HCT116 (cell line): ENCODE measurements at regions not wholly inside any gene's neighbourhood (a gene's known extent, or its start where the extent isn't known, plus 50 kb on each side); places are given as distances from the start of the nearest gene placed in this dataset.

Experiments
- ATAC-seq: fragments of 200-7000 bp; cut with Tn5 transposase; 2 replicates; pipeline ENCODE4 v1.9.1; 2020; ENCODE audit warnings: mild to moderate bottlenecking, moderate library complexity
- BruUV-seq: library from RNA; stranded (reverse); fragments of 400-500 nt; replicated peaks from 2 replicates; lab custom pipeline; 2021; lab: Mats Ljungman, UMichigan
- CTCF ChIA-PET: fragments of 300-600 bp; sonication (Branson Sonifier 250); formaldehyde crosslinking; loops from one replicate; lab custom pipeline; 2021; ENCODE audit warnings: antibody characterized with exemption; lab: Charles Lee
- POLR2A ChIA-PET: fragments of 300-600, 350-600 bp; sonication (Branson Sonifier 250); formaldehyde crosslinking; loops from one replicate; lab custom pipeline; 2021; ENCODE audit warnings: antibody characterized with exemption; lab: Charles Lee
- RAD21 ChIA-PET, 2 experiments: fragments of 300-600 bp; sonication (Branson Sonifier 250); formaldehyde crosslinking; loops; one replicate each; lab custom pipeline; 2023; ENCODE audit warnings: low total read pairs in 2 of 2; ENCODE audit not compliant: uncharacterized antibody in 2 of 2, unreplicated experiment in 2 of 2, low non-redundant PET in 1 of 2; lab: Charles Lee
- DNase-seq: peaks from one replicate; pipeline ENCODE4 v3.0.0-alpha.2; 2010; ENCODE audit warnings: low read depth, low spot score
- H2AFZ ChIP-seq: fragments of 200-600 bp; shearing (Covaris generic), sonication (generic); 2 replicates; pipeline ENCODE4 v1.6.1; 2017; ENCODE audit warnings: low read depth, mixed run types, mixed read lengths, antibody characterized with exemption, low read length; ENCODE audit not compliant: poor library complexity, severe bottlenecking
- H3K27ac ChIP-seq: 2 replicates; pipeline ENCODE4 v1.5.1; 2012; ENCODE audit warnings: low read depth, low read length
- H3K27me3 ChIP-seq: fragments of 200-600 bp; sonication (generic); 2 replicates; pipeline ENCODE4 v1.6.1; 2016; ENCODE audit warnings: mixed run types, low read length, mixed read lengths; ENCODE audit not compliant: insufficient read depth
- H3K36me3 ChIP-seq, 2 experiments: fragments of 200-500 bp in 1 of 2; fragments of 200-600 bp in 1 of 2; sonication (Bioruptor generic) in 1 of 2; sonication (generic) in 1 of 2; 2 replicates each; pipeline versions ENCODE4 v1.5.1 to v1.6.1; 2014 to 2016; ENCODE audit warnings: low read length in 2 of 2, inconsistent platforms in 1 of 2, mixed read lengths in 1 of 2, mixed run types in 1 of 2; ENCODE audit not compliant: insufficient read depth in 2 of 2, control insufficient read depth in 1 of 2
- H3K4me1 ChIP-seq, 2 experiments: fragments of 200-600 bp in 1 of 2; sonication (generic) in 1 of 2; 2 replicates each; pipeline versions ENCODE4 v1.5.1 to v1.6.1; 2012 to 2017; ENCODE audit warnings: low read length in 2 of 2, inconsistent platforms in 1 of 2, mild to moderate bottlenecking in 1 of 2, mixed read lengths in 1 of 2, mixed run types in 1 of 2, moderate library complexity in 1 of 2; ENCODE audit not compliant: insufficient read depth in 2 of 2, control insufficient read depth in 1 of 2
- H3K4me2 ChIP-seq: fragments of 200-600 bp; sonication (generic); 2 replicates; pipeline ENCODE4 v1.6.1; 2017; ENCODE audit warnings: mixed run types, low read length, mixed read lengths
- H3K4me3 ChIP-seq, 2 experiments: fragments of 200-600 bp in 1 of 2; sonication (generic) in 1 of 2; replicated peaks in 1 of 2; 2 replicates each; pipeline ENCODE4 v1.5.1; 2011 to 2016; ENCODE audit warnings: low read length in 2 of 2, control low read depth in 1 of 2, low read depth in 1 of 2, mild to moderate bottlenecking in 1 of 2, mixed read lengths in 1 of 2, mixed run types in 1 of 2
- H3K79me2 ChIP-seq: fragments of 200-600 bp; sonication (generic); 2 replicates; pipeline ENCODE4 v1.6.1; 2017; ENCODE audit warnings: mild to moderate bottlenecking, mixed run types, low read length, moderate library complexity, mixed read lengths; ENCODE audit not compliant: insufficient read depth
- H3K9ac ChIP-seq: fragments of 200-600 bp; sonication (generic); 2 replicates; pipeline ENCODE4 v1.6.1; 2016; ENCODE audit warnings: low read length, mixed read lengths
- H3K9me2 ChIP-seq: fragments of 200-600 bp; sonication (generic), shearing (Covaris generic); 2 replicates; pipeline ENCODE4 v1.6.1; 2017; ENCODE audit warnings: mixed run types, mild to moderate bottlenecking, moderate library complexity; ENCODE audit not compliant: insufficient read depth
- H3K9me3 ChIP-seq, 2 experiments: fragments of 200-500 bp in 1 of 2; fragments of 200-600 bp in 1 of 2; sonication (Bioruptor generic) in 1 of 2; sonication (generic) in 1 of 2; 2 replicates each; pipeline ENCODE4 v1.6.1; 2014 to 2017; ENCODE audit warnings: low read length in 2 of 2, mixed read lengths in 2 of 2, inconsistent platforms in 1 of 2, low read depth in 1 of 2, mild to moderate bottlenecking in 1 of 2, mixed run types in 1 of 2, moderate library complexity in 1 of 2; ENCODE audit not compliant: control insufficient read depth in 1 of 2, insufficient read depth in 1 of 2
- H4K20me1 ChIP-seq: fragments of 200-600 bp; sonication (generic), shearing (Covaris generic); 2 replicates; pipeline ENCODE4 v1.6.1; 2017; ENCODE audit warnings: mixed run types, mild to moderate bottlenecking, moderate library complexity; ENCODE audit not compliant: insufficient read depth
- CEBPB ChIP-seq: IDR thresholded peaks from 2 replicates; pipeline ENCODE4 v1.6.1; 2012; ENCODE audit warnings: low read depth
- CTCF ChIP-seq, 3 experiments: fragments of 200-600 bp in 1 of 3; sonication (generic) in 1 of 3; IDR thresholded peaks in 2 of 3; conservative IDR thresholded peaks in 1 of 3; 2 replicates each; pipeline ENCODE4 v1.5.1; 2012 to 2017; ENCODE audit warnings: low read depth in 2 of 3, low read length in 2 of 3, antibody characterized with exemption in 1 of 3, borderline replicate concordance in 1 of 3, control low read depth in 1 of 3, mild to moderate bottlenecking in 1 of 3, mixed read lengths in 1 of 3, mixed run types in 1 of 3, moderate library complexity in 1 of 3; ENCODE audit not compliant: insufficient read depth in 1 of 3
- EGR1 ChIP-seq: IDR thresholded peaks from 2 replicates; pipeline ENCODE4 v1.6.1; 2012; ENCODE audit warnings: low read depth
- FOSL1 ChIP-seq: IDR thresholded peaks from 2 replicates; pipeline ENCODE4 v1.6.1; 2012; ENCODE audit warnings: low read depth
- JUND ChIP-seq: IDR thresholded peaks from 2 replicates; pipeline ENCODE4 v1.6.1; 2012
- MAX ChIP-seq: IDR thresholded peaks from 2 replicates; pipeline ENCODE4 v1.6.1; 2012
- POLR2AphosphoS5 ChIP-seq: IDR thresholded peaks from 2 replicates; pipeline ENCODE4 v1.6.1; 2011; ENCODE audit warnings: mild to moderate bottlenecking, low read depth, low read length, moderate library complexity
- REST ChIP-seq: IDR thresholded peaks from 2 replicates; pipeline ENCODE4 v1.6.1; 2012; ENCODE audit warnings: low read depth
- SIN3A ChIP-seq: IDR thresholded peaks from 2 replicates; pipeline ENCODE4 v1.6.1; 2012; ENCODE audit warnings: low read depth
- TCF7L2 ChIP-seq: IDR thresholded peaks from 2 replicates; pipeline ENCODE4 v1.7.0; 2011; ENCODE audit warnings: borderline replicate concordance, inconsistent platforms; ENCODE audit not compliant: insufficient read depth, insufficient read length; ENCODE audit errors: extremely low read depth
- ZFX ChIP-seq: fragments of 450-650 bp; IDR thresholded peaks from 2 replicates; pipeline ENCODE4 v1.6.1; 2017
- ZNF274 ChIP-seq: fragments of 200-500 bp; sonication (Bioruptor generic); IDR thresholded peaks from 2 replicates; pipeline ENCODE4 v1.6.1; 2014; ENCODE audit warnings: mild to moderate bottlenecking, low read depth, low read length, inconsistent platforms
- intact Hi-C: fragments of 100-400 bp; cut with micrococcal nuclease; formaldehyde crosslinking; loops from 2 replicates; pipeline ENCODE4 v1.10.0; 2022

GRCh38 chr2:15720561-15721307, 129.1 kb downstream of the DDX1 start:
- no peaks in the 10 kb centered on the region for H4K20me1 ChIP-seq
- no peak overlapping the region for H3K9ac ChIP-seq
- H3K4me2 ChIP-seq = no peak overlapping the region
- H2AFZ ChIP-seq = no peak overlapping the region
- H3K36me3 ChIP-seq = no peaks in the 10 kb centered on the region
- H3K4me3 ChIP-seq = no peak overlapping the region
- intact Hi-C loops = no loop called here
- POLR2A ChIA-PET = no interaction called here
- no peak for DNase-seq
- BruUV-seq = no TSS peak
- H3K79me2 ChIP-seq = no peaks in the 10 kb centered on the region
- TF ChIP-seq ZFX (no peak), TCF7L2 (no peak), CEBPB (no peak), CTCF (IDR thresholded peaks at IDR 0.05 in 2 of 3, conservative IDR thresholded peaks at IDR 0.05 in 1 of 3; ENCODE audit: borderline replicate concordance in 1 of 3, insufficient read depth in 1 of 3, low read depth in 2 of 3, low read length in 2 of 3) (no peak), EGR1 (no peak), ZNF274 (no peak), MAX (no peak), JUND (no peak), POLR2AphosphoS5 (no peak), FOSL1 (no peak), SIN3A (no peak), REST (no peak)
- TF ChIP-seq, all 23 proteins: peak for 0
- H3K27ac ChIP-seq = no peak overlapping the region
- no peaks in the 10 kb centered on the region for H3K9me3 ChIP-seq
- CTCF ChIA-PET = no interaction called here
- H3K27me3 ChIP-seq = peaks cover 14% of the 10 kb centered on the region; the same call in 1 of the 2 replicates
- no peaks in the 10 kb centered on the region for H3K9me2 ChIP-seq
- ATAC-seq = no peak
- RAD21 ChIA-PET = no interaction called here
- no peaks in the 10 kb centered on the region for H3K4me1 ChIP-seq
